Progenitor cell of endocrine pancreas (in vitro differentiated cells): ENCODE measurements at regions not wholly inside any gene's neighbourhood (a gene's known extent, or its start where the extent isn't known, plus 50 kb on each side); places are given as distances from the start of the nearest gene placed in this dataset.

Source experiments
- DNase-seq: peaks from one replicate; pipeline ENCODE4 v3.0.0; 2021; ENCODE audit warnings: low spot score; ENCODE audit not compliant: unreplicated experiment
- H3K27ac Mint-ChIP-seq: 2 replicates; pipeline ENCODE4 v1.8.0; 2021; ENCODE audit warnings: mild to moderate bottlenecking, moderate library complexity, mixed read lengths
- H3K27me3 Mint-ChIP-seq: 2 replicates; pipeline ENCODE4 v1.8.0; 2021; ENCODE audit warnings: mixed read lengths
- H3K36me3 Mint-ChIP-seq: 2 replicates; pipeline ENCODE4 v1.8.0; 2022; ENCODE audit warnings: mixed read lengths; ENCODE audit not compliant: insufficient read depth
- H3K4me1 Mint-ChIP-seq: 2 replicates; pipeline ENCODE4 v1.8.0; 2021; ENCODE audit warnings: low read depth, mixed read lengths
- H3K4me3 Mint-ChIP-seq: 2 replicates; pipeline ENCODE4 v1.8.0; 2021; ENCODE audit warnings: low read depth, mild to moderate bottlenecking, moderate library complexity, mixed read lengths
- H3K9me3 Mint-ChIP-seq: 2 replicates; pipeline ENCODE4 v1.8.0; 2021; ENCODE audit warnings: low read depth, mixed read lengths
- CTCF ChIP-seq: fragments of 200-600 bp; sonication (generic); IDR thresholded peaks from one replicate; pipeline ENCODE4 v1.5.0; 2021; ENCODE audit warnings: antibody characterized with exemption, mild to moderate bottlenecking; ENCODE audit not compliant: unreplicated experiment

DNA sequence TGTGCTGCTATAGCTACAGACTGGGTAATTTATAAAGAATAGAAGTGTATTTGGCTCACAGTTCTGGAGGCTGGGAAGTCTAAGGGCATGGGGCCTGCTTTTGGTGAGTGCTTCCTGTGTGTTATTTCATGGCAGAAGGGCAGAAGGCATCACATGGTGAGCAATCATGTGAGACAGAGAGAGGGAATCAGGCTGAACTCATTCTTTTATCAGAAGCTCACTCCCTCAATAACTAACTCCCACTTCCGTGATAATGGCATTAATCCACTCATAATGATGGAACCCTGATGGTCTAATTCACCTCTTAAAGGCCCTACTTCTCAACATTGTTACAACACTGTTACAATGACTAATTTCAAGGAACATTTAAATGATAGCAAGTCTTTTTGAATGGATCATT lies 129.4 kb downstream of the FAT4 start:
- Mint-ChIP-seq H3K27me3 (no peaks in the 10 kb centered on the region), H3K36me3 (no peaks in the 10 kb centered on the region), H3K4me3 (no peak overlapping the region), H3K4me1 (no peaks in the 10 kb centered on the region), H3K27ac (no peak overlapping the region), H3K9me3 (no peaks in the 10 kb centered on the region)
- TF ChIP-seq CTCF = no peak
- no peak for DNase-seq

DNA sequence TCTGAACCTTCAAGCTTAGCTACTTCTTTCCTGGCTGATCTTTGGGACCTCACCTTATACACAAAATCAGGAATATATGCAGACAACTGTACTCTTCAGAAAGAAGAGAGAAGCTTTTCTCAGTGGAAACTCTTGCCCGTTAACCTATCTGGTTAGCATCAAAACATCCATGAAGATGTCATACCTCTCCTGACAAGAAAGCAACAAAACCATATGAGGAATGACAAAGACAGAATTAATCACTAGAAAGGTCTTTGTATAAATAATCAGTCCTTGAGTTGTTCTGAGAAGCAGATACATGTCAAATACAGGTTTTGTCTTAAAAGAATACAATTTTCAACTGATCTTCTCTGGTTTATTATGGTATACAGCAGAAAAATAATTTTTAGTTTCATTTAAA lies 130.8 kb downstream of the FAT4 start:
- Mint-ChIP-seq H3K27me3 (no peaks in the 10 kb centered on the region), H3K4me1 (no peaks in the 10 kb centered on the region), H3K27ac (no peak overlapping the region), H3K36me3 (no peaks in the 10 kb centered on the region), H3K4me3 (no peak overlapping the region), H3K9me3 (no peaks in the 10 kb centered on the region)
- no peak for DNase-seq
- no peak for TF ChIP-seq CTCF

- Mint-ChIP-seq H3K9me3 (no peaks in the 10 kb centered on the region), H3K4me3 (no peak overlapping the region), H3K4me1 (no peaks in the 10 kb centered on the region), H3K27ac (no peak overlapping the region), H3K36me3 (no peaks in the 10 kb centered on the region), H3K27me3 (no peaks in the 10 kb centered on the region)
- TF ChIP-seq CTCF = no peak
- no peak for DNase-seq
These were observed 133.0 kb downstream of the FAT4 start for GRCh38 chr4:125447551-125448290.

GRCh38 chr4:125456075-125456474 lies 141.3 kb downstream of the FAT4 start:
- H3K36me3 Mint-ChIP-seq = no peaks in the 10 kb centered on the region

DNA sequence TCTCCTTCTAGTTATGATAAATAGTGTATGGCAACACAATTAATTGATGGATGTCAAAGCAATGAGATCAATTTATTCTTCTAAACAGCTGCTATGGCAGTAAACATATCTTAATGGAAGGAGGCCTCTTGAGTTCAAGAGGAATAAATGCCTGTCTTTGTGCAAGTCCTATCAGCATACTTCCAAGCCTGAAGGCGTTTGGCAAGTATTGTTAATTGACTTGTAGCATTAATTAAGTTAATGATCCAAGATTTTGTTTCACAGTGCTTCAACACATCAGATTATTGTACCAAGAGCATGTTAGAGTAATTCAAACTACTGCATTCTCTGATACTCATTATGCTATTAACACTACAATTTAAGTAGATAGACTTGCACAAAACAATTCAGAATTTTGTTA lies 144.8 kb downstream of the FAT4 start:
- no peak overlapping the region for H3K4me3 Mint-ChIP-seq
- H3K4me1 Mint-ChIP-seq = peaks cover 3% of the 10 kb centered on the region

More at GRCh38 chr4:125456075-125456474, 141.3 kb downstream of the FAT4 start:
- peaks cover 3% of the 10 kb centered on the region for H3K4me1 Mint-ChIP-seq
- no peak overlapping the region for H3K27ac Mint-ChIP-seq
- DNase-seq = no peak
- H3K9me3 Mint-ChIP-seq = no peaks in the 10 kb centered on the region
- no peak for TF ChIP-seq CTCF
- H3K27me3 Mint-ChIP-seq = no peaks in the 10 kb centered on the region
- no peak overlapping the region for H3K4me3 Mint-ChIP-seq

More for the DNA sequence above, 144.8 kb downstream of the FAT4 start:
- Mint-ChIP-seq H3K36me3 (no peaks in the 10 kb centered on the region), H3K27ac (no peak overlapping the region), H3K9me3 (no peaks in the 10 kb centered on the region), H3K27me3 (no peaks in the 10 kb centered on the region)
- no peak for DNase-seq
- no peak for TF ChIP-seq CTCF
